ENCODE measurements at regions not wholly inside any gene's neighbourhood (a gene's known extent, or its start where the extent isn't known, plus 50 kb on each side); places are given as distances from the start of the nearest gene placed in this dataset.

- no peak for TF ChIP-seq CTCF (IDR thresholded peaks at IDR 0.05)
These were observed 702.9 kb downstream of the SUCLG1 start for GRCh38 chr2:83756219-83756618.

GRCh38 chr2:83747141-83747540 lies 711.9 kb downstream of the SUCLG1 start:
- TF ChIP-seq CTCF (IDR thresholded peaks at IDR 0.05) = no peak

GRCh38 chr2:83744855-83745254 lies 714.2 kb downstream of the SUCLG1 start:
- no peak for TF ChIP-seq CTCF (IDR thresholded peaks at IDR 0.05)

- peak; percentile 12; the same call in 1 of the 2 replicates for TF ChIP-seq CTCF (IDR thresholded peaks at IDR 0.05)
These were observed 716.8 kb downstream of the SUCLG1 start for GRCh38 chr2:83742117-83742782.

- no peak for TF ChIP-seq CTCF (IDR thresholded peaks at IDR 0.05)
These were observed 728.9 kb downstream of the SUCLG1 start for GRCh38 chr2:83730223-83730622.

- no peak for TF ChIP-seq CTCF (IDR thresholded peaks at IDR 0.05)
These were observed 733.3 kb downstream of the SUCLG1 start for GRCh38 chr2:83725735-83726134.

GRCh38 chr2:83705146-83705545 lies 753.9 kb downstream of the SUCLG1 start:
- TF ChIP-seq CTCF (IDR thresholded peaks at IDR 0.05) = no peak

- no peak for TF ChIP-seq CTCF (IDR thresholded peaks at IDR 0.05)
These were observed 755.5 kb downstream of the SUCLG1 start for GRCh38 chr2:83703598-83703997.
